Loucy (cell line): ENCODE measurements at regions not wholly inside any gene's neighbourhood (a gene's known extent, or its start where the extent isn't known, plus 50 kb on each side); places are given as distances from the start of the nearest gene placed in this dataset.

ENCODE experiments used
- H2AFZ ChIP-seq: fragments of 200-600 bp; sonication (generic); 2 replicates; pipeline ENCODE4 v1.6.0; 2016; ENCODE audit warnings: antibody characterized with exemption, mild to moderate bottlenecking, low read length, moderate library complexity
- H3F3A ChIP-seq: fragments of 200-600 bp; 2 replicates; pipeline ENCODE4 v1.6.0; 2016; ENCODE audit warnings: antibody characterized with exemption, low read depth, mild to moderate bottlenecking
- H3K27me3 ChIP-seq: fragments of 200-600 bp; sonication (generic); 2 replicates; pipeline ENCODE4 v1.6.1; 2014; ENCODE audit warnings: low read length, mild to moderate bottlenecking; ENCODE audit not compliant: insufficient read depth, poor library complexity, severe bottlenecking
- H3K36me3 ChIP-seq: fragments of 200-600 bp; sonication (generic); 2 replicates; pipeline ENCODE4 v1.6.1; 2016; ENCODE audit warnings: low read length; ENCODE audit not compliant: insufficient read depth
- H3K4me1 ChIP-seq: fragments of 200-600 bp; sonication (generic); 2 replicates; pipeline ENCODE4 v1.5.1; 2014; ENCODE audit warnings: low read length, mild to moderate bottlenecking; ENCODE audit not compliant: insufficient read depth, poor library complexity, severe bottlenecking
- H3K4me2 ChIP-seq: fragments of 200-600 bp; sonication (generic); 2 replicates; pipeline ENCODE4 v1.6.0; 2014; ENCODE audit warnings: antibody characterized with exemption, low read length, low read depth, mild to moderate bottlenecking; ENCODE audit not compliant: poor library complexity, severe bottlenecking
- H3K4me3 ChIP-seq: fragments of 200-600 bp; sonication (generic); 2 replicates; pipeline ENCODE4 v1.5.1; 2014; ENCODE audit warnings: low read length, mild to moderate bottlenecking, mixed read lengths; ENCODE audit not compliant: poor library complexity, severe bottlenecking
- H3K79me2 ChIP-seq: fragments of 200-600 bp; sonication (generic); 2 replicates; pipeline ENCODE4 v1.6.1; 2014; ENCODE audit warnings: low read length; ENCODE audit not compliant: insufficient read depth
- H3K9ac ChIP-seq: fragments of 200-600 bp; sonication (generic); 2 replicates; pipeline ENCODE4 v1.6.0; 2014; ENCODE audit warnings: mild to moderate bottlenecking, low read depth, low read length, moderate library complexity; ENCODE audit not compliant: poor library complexity, severe bottlenecking
- H3K9me2 ChIP-seq: fragments of 200-600 bp; sonication (generic); replicated peaks from 2 replicates; pipeline ENCODE4 v1.6.1; 2016; ENCODE audit warnings: low read depth, low read length, mixed read lengths
- H3K9me3 ChIP-seq: fragments of 200-600 bp; sonication (generic); 2 replicates; pipeline ENCODE4 v1.6.1; 2014; ENCODE audit warnings: mild to moderate bottlenecking, antibody characterized with exemption, low read length, low read depth; ENCODE audit not compliant: insufficient read depth
- H4K20me1 ChIP-seq: fragments of 200-600 bp; sonication (generic); 2 replicates; pipeline ENCODE4 v1.6.0; 2014; ENCODE audit warnings: antibody characterized with exemption, low read length, mild to moderate bottlenecking; ENCODE audit not compliant: insufficient read depth, poor library complexity, severe bottlenecking
- CTCF ChIP-seq: fragments of 200-600 bp; sonication (generic); conservative IDR thresholded peaks from 2 replicates; pipeline ENCODE4 v1.5.1; 2014; ENCODE audit warnings: mild to moderate bottlenecking, antibody characterized with exemption, low read length
- EZH2phosphoT487 ChIP-seq: fragments of 200-600 bp; IDR thresholded peaks from 2 replicates; pipeline ENCODE4 v1.6.1; 2018; ENCODE audit warnings: antibody characterized with exemption, mild to moderate bottlenecking, moderate library complexity, borderline replicate concordance

- no peak overlapping the region for H3K4me2 ChIP-seq
- H4K20me1 ChIP-seq, result no peaks in the 10 kb centered on the region
- no peaks in the 10 kb centered on the region for H3K79me2 ChIP-seq
- no peak overlapping the region for H3K9ac ChIP-seq
- no peak for TF ChIP-seq EZH2phosphoT487
- TF ChIP-seq CTCF, result no peak
- no peaks in the 10 kb centered on the region for H3K27me3 ChIP-seq
- H2AFZ ChIP-seq, result no peak overlapping the region
- no peaks in the 10 kb centered on the region for H3K9me2 ChIP-seq
- H3K36me3 ChIP-seq, result no peaks in the 10 kb centered on the region
- no peaks in the 10 kb centered on the region for H3F3A ChIP-seq
- H3K4me1 ChIP-seq, result no peaks in the 10 kb centered on the region
- no peaks in the 10 kb centered on the region for H3K9me3 ChIP-seq
- no peak overlapping the region for H3K4me3 ChIP-seq
Measured at GRCh38 chr5:107215611-107216010, 455.1 kb downstream of the EFNA5 start.

GRCh38 chr5:107213025-107213424 is 457.7 kb downstream of the EFNA5 start:
- H3F3A ChIP-seq, result no peaks in the 10 kb centered on the region
- TF ChIP-seq CTCF, result no peak
- H3K9me3 ChIP-seq, result no peaks in the 10 kb centered on the region
- no peaks in the 10 kb centered on the region for H3K27me3 ChIP-seq
- no peak overlapping the region for H2AFZ ChIP-seq
- no peak overlapping the region for H3K4me3 ChIP-seq
- no peaks in the 10 kb centered on the region for H3K4me1 ChIP-seq
- H3K79me2 ChIP-seq, result no peaks in the 10 kb centered on the region
- no peak overlapping the region for H3K9ac ChIP-seq
- H3K9me2 ChIP-seq, result no peaks in the 10 kb centered on the region
- no peak overlapping the region for H3K4me2 ChIP-seq
- no peaks in the 10 kb centered on the region for H3K36me3 ChIP-seq
- no peaks in the 10 kb centered on the region for H4K20me1 ChIP-seq

GRCh38 chr5:107211630-107212029 is 459.1 kb downstream of the EFNA5 start:
- Histone ChIP-seq H3K9ac (no peak overlapping the region), H4K20me1 (no peaks in the 10 kb centered on the region), H3F3A (no peaks in the 10 kb centered on the region), H2AFZ (no peak overlapping the region), H3K27me3 (no peaks in the 10 kb centered on the region), H3K79me2 (no peaks in the 10 kb centered on the region), H3K4me2 (no peak overlapping the region), H3K9me2 (no peaks in the 10 kb centered on the region), H3K9me3 (no peaks in the 10 kb centered on the region), H3K4me3 (no peak overlapping the region), H3K4me1 (no peaks in the 10 kb centered on the region), H3K36me3 (no peaks in the 10 kb centered on the region)
- TF ChIP-seq EZH2phosphoT487, result no peak
- no peak for TF ChIP-seq CTCF
